HepG2 (cell line): ENCODE measurements at regions not wholly inside any gene's neighbourhood (a gene's known extent, or its start where the extent isn't known, plus 50 kb on each side); places are given as distances from the start of the nearest gene placed in this dataset.
A peak's percentile ranks its signal among the peaks of the same experiment; 100 is the strongest.
"Not testable (repeated sequence)": the region's sequence is repeated elsewhere in the genome, so short reads cannot be mapped to it uniquely, and the experiment has no call there.

Source experiments
- ATAC-seq: fragments of 200-7000 bp; cut with Tn5 transposase; 3 replicates; pipeline ENCODE4 v1.9.1; 2020; ENCODE audit warnings: mild to moderate bottlenecking, moderate library complexity
- BruUV-seq: library from RNA; stranded (reverse); fragments of 400-500 nt; replicated peaks from 2 replicates; lab custom pipeline; 2021; lab: Mats Ljungman, UMichigan
- CTCF ChIA-PET: fragments of 300-600 bp; formaldehyde crosslinking; extraction: SDS; loops from one replicate; lab custom pipeline; 2021; ENCODE audit warnings: low total read pairs, inconsistent platforms, low intra/inter-chr PET ratio; lab: Yijun Ruan, JAX
- POLR2A ChIA-PET: fragments of 350-600 bp; sonication (Branson Sonifier 250); formaldehyde crosslinking; loops from one replicate; lab custom pipeline; 2020; ENCODE audit warnings: antibody characterized with exemption, inconsistent platforms; lab: Yijun Ruan, JAX
- DNase-seq: peaks from one replicate; pipeline ENCODE4 v3.0.0-alpha.2; 2015; ENCODE audit warnings: low spot score
- FAIRE-seq: peaks from 3 replicates; lab custom pipeline; 2011; peaks lifted over from hg19 to GRCh38; lab: Jason Lieb, UNC
- H2AFZ ChIP-seq: one replicate; pipeline ENCODE4 v1.6.1; 2011; ENCODE audit warnings: low read length, inconsistent platforms
- H3K27ac ChIP-seq: fragments of 300-600 bp; 3 replicates; pipeline ENCODE4 v1.8.0; 2011; ENCODE audit warnings: mixed run types, mild to moderate bottlenecking, mixed read lengths, low read length, inconsistent platforms; ENCODE audit not compliant: insufficient read depth; ENCODE audit errors: extremely low read length
- H3K27me3 ChIP-seq, 2 experiments: fragments of 200-600 bp in 1 of 2; 2 replicates in 1 of 2; 3 replicates in 1 of 2; pipeline versions ENCODE4 v1.6.0 to v1.8.0; 2011; ENCODE audit warnings: low read length in 2 of 2, mild to moderate bottlenecking in 2 of 2, moderate library complexity in 2 of 2, inconsistent platforms in 1 of 2; ENCODE audit not compliant: insufficient read depth in 2 of 2, control insufficient read depth in 1 of 2
- H3K36me3 ChIP-seq, 2 experiments: fragments of 200-600 bp in 1 of 2; replicated peaks in 1 of 2; 2 replicates in 1 of 2; 3 replicates in 1 of 2; pipeline versions ENCODE4 v1.5.1 to v1.8.0; 2011; ENCODE audit warnings: low read length in 2 of 2, inconsistent platforms in 1 of 2; ENCODE audit not compliant: insufficient read depth in 2 of 2, control insufficient read depth in 1 of 2
- H3K4me1 ChIP-seq: 2 replicates; pipeline ENCODE4 v1.5.1; 2012; ENCODE audit warnings: low read length, inconsistent platforms; ENCODE audit not compliant: insufficient read depth
- H3K4me2 ChIP-seq: 2 replicates; pipeline ENCODE4 v1.6.0; 2011; ENCODE audit warnings: low read depth, low read length, inconsistent platforms
- H3K4me3 ChIP-seq, 3 experiments: fragments of 200-600 bp in 1 of 3; sonication (generic), shearing (Covaris generic) in 1 of 3; replicated peaks in 1 of 3; 2 replicates each; pipeline ENCODE4 v1.5.1; 2011 to 2016; ENCODE audit warnings: low read length in 3 of 3, inconsistent platforms in 2 of 3, low read depth in 2 of 3, mild to moderate bottlenecking in 2 of 3, control low read depth in 1 of 3, mixed read lengths in 1 of 3; ENCODE audit not compliant: insufficient read depth in 1 of 3
- H3K79me2 ChIP-seq: one replicate; pipeline ENCODE4 v1.6.1; 2011; ENCODE audit warnings: low read length, inconsistent platforms; ENCODE audit not compliant: insufficient read depth
- H3K9ac ChIP-seq: 2 replicates; pipeline ENCODE4 v1.6.0; 2011; ENCODE audit warnings: mild to moderate bottlenecking, low read depth, low read length, inconsistent platforms; ENCODE audit not compliant: insufficient read depth
- H3K9me3 ChIP-seq: 2 replicates; pipeline ENCODE4 v1.5.1; 2012; ENCODE audit warnings: mild to moderate bottlenecking, low read length
- H4K20me1 ChIP-seq: 2 replicates; pipeline ENCODE4 v1.6.0; 2011; ENCODE audit warnings: inconsistent platforms, mild to moderate bottlenecking, low read length, moderate library complexity; ENCODE audit not compliant: insufficient read depth
- ELF3 ChIP-seq: IDR thresholded peaks from 2 replicates; pipeline ENCODE4 v1.6.1; 2016; ENCODE audit warnings: missing genetic modification reagents, missing compliant biosample characterization
- FOXA1 ChIP-seq, 2 experiments: fragments of 450-650 bp in 1 of 2; sonication (generic) in 1 of 2; formaldehyde crosslinking in 1 of 2; IDR thresholded peaks; 2 replicates each; pipeline versions ENCODE4 v1.4.0 to v1.6.1; 2016 to 2020; ENCODE audit warnings: missing genetic modification reagents in 1 of 2
- FOXA3 ChIP-seq: IDR thresholded peaks from 2 replicates; pipeline ENCODE4 v1.6.1; 2016; ENCODE audit warnings: missing genetic modification reagents, missing compliant biosample characterization
- FOXP1 ChIP-seq, 2 experiments: fragments of 450-650 bp in 1 of 2; IDR thresholded peaks; 2 replicates each; pipeline ENCODE4 v1.6.1; 2017 to 2018; ENCODE audit warnings: antibody characterized with exemption in 1 of 2
- GABPB1 ChIP-seq: IDR thresholded peaks from 2 replicates; pipeline ENCODE4 v1.6.1; 2016; ENCODE audit warnings: mild to moderate bottlenecking, missing genetic modification reagents, moderate library complexity, missing compliant biosample characterization
- HNF4A ChIP-seq: sonication (generic); formaldehyde crosslinking; IDR thresholded peaks from 2 replicates; pipeline ENCODE4 v1.4.0; 2020; ENCODE audit warnings: missing genetic modification reagents
- KDM6A ChIP-seq: IDR thresholded peaks from 2 replicates; pipeline ENCODE4 v1.6.1; 2016; ENCODE audit warnings: low read depth
- POGZ ChIP-seq: sonication (generic); formaldehyde crosslinking; IDR thresholded peaks from 2 replicates; pipeline ENCODE4 v1.4.0; 2020; ENCODE audit warnings: mild to moderate bottlenecking, missing genetic modification reagents
- SOX13 ChIP-seq, 3 experiments: fragments of 450-650 bp in 1 of 3; sonication (generic) in 1 of 3; formaldehyde crosslinking in 1 of 3; IDR thresholded peaks in 2 of 3; conservative IDR thresholded peaks in 1 of 3; 2 replicates each; pipeline versions ENCODE4 v1.5.0 to v1.6.1; 2016 to 2020; ENCODE audit warnings: antibody characterized with exemption in 1 of 3, mild to moderate bottlenecking in 1 of 3, missing compliant biosample characterization in 1 of 3, missing genetic modification reagents in 1 of 3, moderate library complexity in 1 of 3
- SOX5 ChIP-seq: IDR thresholded peaks from 2 replicates; pipeline ENCODE4 v1.6.1; 2016; ENCODE audit warnings: borderline replicate concordance
- SOX6 ChIP-seq, 2 experiments: fragments of 450-650 bp in 1 of 2; sonication (generic) in 1 of 2; formaldehyde crosslinking in 1 of 2; IDR thresholded peaks; 2 replicates each; pipeline versions ENCODE4 v1.4.0 to v1.6.1; 2017 to 2020; ENCODE audit warnings: antibody characterized with exemption in 1 of 2, mild to moderate bottlenecking in 1 of 2, missing genetic modification reagents in 1 of 2
- SP5 ChIP-seq: IDR thresholded peaks from 2 replicates; pipeline ENCODE4 v1.6.1; 2016; ENCODE audit warnings: low read depth, borderline replicate concordance
- ZNF317 ChIP-seq: sonication (generic); formaldehyde crosslinking; IDR thresholded peaks from 2 replicates; pipeline ENCODE4 v1.5.0; 2020; ENCODE audit warnings: mild to moderate bottlenecking, missing genetic modification reagents
- WGBS: methylation state at CpG from one replicate; pipeline ENCODE4 v1.1.6; 2017; ENCODE audit warnings: low lambda C conversion rate; 5-methylcytosine and 5-hydroxymethylcytosine counted together
- in situ Hi-C: cut with HindIII; loops from 2 replicates; pipeline ENCODE4 v1.10.0; 2017; ENCODE audit warnings: low pct_unique_long_range_greater_than_20kb; ENCODE audit not compliant: extremely low pct_ligation_motif_present
- intact Hi-C: fragments of 100-400 bp; cut with micrococcal nuclease; formaldehyde crosslinking; loops from one replicate; pipeline ENCODE4 v1.10.0; 2022; ENCODE audit not compliant: unreplicated experiment
- TF ChIP-seq, protein P1 (sequence below): sonication (generic); formaldehyde crosslinking; IDR thresholded peaks from 2 replicates; pipeline ENCODE4 v1.4.0; 2020; ENCODE audit warnings: missing genetic modification reagents
- TF ChIP-seq, protein P2 (sequence below): IDR thresholded peaks from 2 replicates; pipeline ENCODE4 v1.4.0; 2020; ENCODE audit warnings: mild to moderate bottlenecking, missing genetic modification reagents

DNA sequence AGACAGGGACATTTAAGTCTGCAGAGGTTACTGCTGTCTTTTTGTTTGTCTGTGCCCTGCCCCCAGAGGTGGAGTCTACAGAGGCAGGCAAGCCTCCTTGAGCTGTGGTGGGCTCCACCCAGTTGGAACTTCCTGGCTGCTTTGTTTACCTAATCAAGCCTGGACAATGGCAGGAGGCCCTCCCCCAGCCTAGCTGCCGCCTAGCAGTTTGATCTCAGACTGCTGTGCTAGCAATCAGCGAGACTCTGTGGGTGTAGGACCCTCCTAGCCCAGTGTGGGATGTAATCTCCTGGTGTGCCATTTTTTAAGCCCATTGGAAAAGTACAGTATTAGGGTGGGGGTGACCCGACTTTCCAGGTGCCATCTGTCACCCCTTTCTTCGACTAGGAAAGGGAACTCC, 272.6 kb downstream of the CXCL12 start:
- in situ Hi-C loops; H3K36me3 ChIP-seq; intact Hi-C loops; BruUV-seq; POLR2A ChIA-PET; H2AFZ ChIP-seq; H3K9ac ChIP-seq; ATAC-seq; CTCF ChIA-PET; H3K9me3 ChIP-seq; H3K79me2 ChIP-seq; H4K20me1 ChIP-seq; H3K4me3 ChIP-seq; FAIRE-seq; H3K27ac ChIP-seq; H3K27me3 ChIP-seq; TF ChIP-seq FOXP1, SOX6, SOX13, FOXA1 (IDR thresholded peaks at IDR 0.05): not testable (repeated sequence)
- WGBS: 0% methylated on average over 2 of the region's 4 CpGs
- DNase-seq: peak; percentile 29
- Histone ChIP-seq H3K4me2 (peak overlapping the region; percentile 50), H3K4me1 (peaks cover 24% of the 10 kb centered on the region)
- 0 out of 2 replicates have a peak, but pooled peaks have one; percentile 21 for TF ChIP-seq ELF3 (CRISPR knock-in tag)
- peak; percentile 73 for TF ChIP-seq SP5 (CRISPR knock-in tag)
- 0 out of 2 replicates have a peak, but pooled peaks have one; percentile 14 for TF ChIP-seq KDM6A (CRISPR knock-in tag)
- TF ChIP-seq, protein P1, sequence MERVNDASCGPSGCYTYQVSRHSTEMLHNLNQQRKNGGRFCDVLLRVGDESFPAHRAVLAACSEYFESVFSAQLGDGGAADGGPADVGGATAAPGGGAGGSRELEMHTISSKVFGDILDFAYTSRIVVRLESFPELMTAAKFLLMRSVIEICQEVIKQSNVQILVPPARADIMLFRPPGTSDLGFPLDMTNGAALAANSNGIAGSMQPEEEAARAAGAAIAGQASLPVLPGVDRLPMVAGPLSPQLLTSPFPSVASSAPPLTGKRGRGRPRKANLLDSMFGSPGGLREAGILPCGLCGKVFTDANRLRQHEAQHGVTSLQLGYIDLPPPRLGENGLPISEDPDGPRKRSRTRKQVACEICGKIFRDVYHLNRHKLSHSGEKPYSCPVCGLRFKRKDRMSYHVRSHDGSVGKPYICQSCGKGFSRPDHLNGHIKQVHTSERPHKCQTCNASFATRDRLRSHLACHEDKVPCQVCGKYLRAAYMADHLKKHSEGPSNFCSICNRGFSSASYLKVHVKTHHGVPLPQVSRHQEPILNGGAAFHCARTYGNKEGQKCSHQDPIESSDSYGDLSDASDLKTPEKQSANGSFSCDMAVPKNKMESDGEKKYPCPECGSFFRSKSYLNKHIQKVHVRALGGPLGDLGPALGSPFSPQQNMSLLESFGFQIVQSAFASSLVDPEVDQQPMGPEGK (CRISPR knock-in tag): 0 out of 2 replicates have a peak, but pooled peaks have one; percentile 18
- TF ChIP-seq FOXA3 (CRISPR knock-in tag): peak; percentile 58
- TF ChIP-seq FOXP1 (CRISPR knock-in tag; IDR thresholded peaks at IDR 0.05): peak; percentile 33; the same call in 1 of the 2 replicates
- peak; percentile 48; the same call in 1 of the 2 replicates for TF ChIP-seq POGZ (CRISPR knock-in tag)
- peak; percentile 92 for TF ChIP-seq SOX6 (CRISPR knock-in tag; IDR thresholded peaks at IDR 0.05)
- TF ChIP-seq SOX13 (CRISPR knock-in tag; conservative IDR thresholded peaks at IDR 0.05 in 1 of 2, IDR thresholded peaks at IDR 0.05 in 1 of 2): peak in 1 of 2 experiments; percentile 87; a peak in 2 of 4 replicates
- TF ChIP-seq, protein P2, sequence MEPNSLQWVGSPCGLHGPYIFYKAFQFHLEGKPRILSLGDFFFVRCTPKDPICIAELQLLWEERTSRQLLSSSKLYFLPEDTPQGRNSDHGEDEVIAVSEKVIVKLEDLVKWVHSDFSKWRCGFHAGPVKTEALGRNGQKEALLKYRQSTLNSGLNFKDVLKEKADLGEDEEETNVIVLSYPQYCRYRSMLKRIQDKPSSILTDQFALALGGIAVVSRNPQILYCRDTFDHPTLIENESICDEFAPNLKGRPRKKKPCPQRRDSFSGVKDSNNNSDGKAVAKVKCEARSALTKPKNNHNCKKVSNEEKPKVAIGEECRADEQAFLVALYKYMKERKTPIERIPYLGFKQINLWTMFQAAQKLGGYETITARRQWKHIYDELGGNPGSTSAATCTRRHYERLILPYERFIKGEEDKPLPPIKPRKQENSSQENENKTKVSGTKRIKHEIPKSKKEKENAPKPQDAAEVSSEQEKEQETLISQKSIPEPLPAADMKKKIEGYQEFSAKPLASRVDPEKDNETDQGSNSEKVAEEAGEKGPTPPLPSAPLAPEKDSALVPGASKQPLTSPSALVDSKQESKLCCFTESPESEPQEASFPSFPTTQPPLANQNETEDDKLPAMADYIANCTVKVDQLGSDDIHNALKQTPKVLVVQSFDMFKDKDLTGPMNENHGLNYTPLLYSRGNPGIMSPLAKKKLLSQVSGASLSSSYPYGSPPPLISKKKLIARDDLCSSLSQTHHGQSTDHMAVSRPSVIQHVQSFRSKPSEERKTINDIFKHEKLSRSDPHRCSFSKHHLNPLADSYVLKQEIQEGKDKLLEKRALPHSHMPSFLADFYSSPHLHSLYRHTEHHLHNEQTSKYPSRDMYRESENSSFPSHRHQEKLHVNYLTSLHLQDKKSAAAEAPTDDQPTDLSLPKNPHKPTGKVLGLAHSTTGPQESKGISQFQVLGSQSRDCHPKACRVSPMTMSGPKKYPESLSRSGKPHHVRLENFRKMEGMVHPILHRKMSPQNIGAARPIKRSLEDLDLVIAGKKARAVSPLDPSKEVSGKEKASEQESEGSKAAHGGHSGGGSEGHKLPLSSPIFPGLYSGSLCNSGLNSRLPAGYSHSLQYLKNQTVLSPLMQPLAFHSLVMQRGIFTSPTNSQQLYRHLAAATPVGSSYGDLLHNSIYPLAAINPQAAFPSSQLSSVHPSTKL (CRISPR knock-in tag): peak; percentile 54; the same call in 1 of the 2 replicates
- 0 out of 2 replicates have a peak, but pooled peaks have one; percentile 44 for TF ChIP-seq GABPB1 (CRISPR knock-in tag)
- 0 out of 2 replicates have a peak, but pooled peaks have one; percentile 10 for TF ChIP-seq HNF4A (CRISPR knock-in tag)
- TF ChIP-seq SOX5 (CRISPR knock-in tag): peak; percentile 79
- TF ChIP-seq ZNF317: peak; percentile 42; the same call in 1 of the 2 replicates
- TF ChIP-seq FOXA1 (CRISPR knock-in tag; IDR thresholded peaks at IDR 0.05): peak; percentile 79
